HepG2 (cell line): ENCODE measurements at regions not wholly inside any gene's neighbourhood (a gene's known extent, or its start where the extent isn't known, plus 50 kb on each side); places are given as distances from the start of the nearest gene placed in this dataset.

Experiments
- ATAC-seq: fragments of 200-7000 bp; cut with Tn5 transposase; 3 replicates; pipeline ENCODE4 v1.9.1; 2020; ENCODE audit warnings: mild to moderate bottlenecking, moderate library complexity
- BruUV-seq: library from RNA; stranded (reverse); fragments of 400-500 nt; replicated peaks from 2 replicates; lab custom pipeline; 2021; lab: Mats Ljungman, UMichigan
- CTCF ChIA-PET: fragments of 300-600 bp; formaldehyde crosslinking; extraction: SDS; loops from one replicate; lab custom pipeline; 2021; ENCODE audit warnings: low total read pairs, inconsistent platforms, low intra/inter-chr PET ratio; lab: Yijun Ruan, JAX
- POLR2A ChIA-PET: fragments of 350-600 bp; sonication (Branson Sonifier 250); formaldehyde crosslinking; loops from one replicate; lab custom pipeline; 2020; ENCODE audit warnings: antibody characterized with exemption, inconsistent platforms; lab: Yijun Ruan, JAX
- DNase-seq: peaks from one replicate; pipeline ENCODE4 v3.0.0-alpha.2; 2015; ENCODE audit warnings: low spot score
- FAIRE-seq: peaks from 3 replicates; lab custom pipeline; 2011; peaks lifted over from hg19 to GRCh38; lab: Jason Lieb, UNC
- H2AFZ ChIP-seq: one replicate; pipeline ENCODE4 v1.6.1; 2011; ENCODE audit warnings: low read length, inconsistent platforms
- H3K27ac ChIP-seq: fragments of 300-600 bp; 3 replicates; pipeline ENCODE4 v1.8.0; 2011; ENCODE audit warnings: mixed run types, mild to moderate bottlenecking, mixed read lengths, low read length, inconsistent platforms; ENCODE audit not compliant: insufficient read depth; ENCODE audit errors: extremely low read length
- H3K27me3 ChIP-seq, 2 experiments: fragments of 200-600 bp in 1 of 2; 2 replicates in 1 of 2; 3 replicates in 1 of 2; pipeline versions ENCODE4 v1.6.0 to v1.8.0; 2011; ENCODE audit warnings: low read length in 2 of 2, mild to moderate bottlenecking in 2 of 2, moderate library complexity in 2 of 2, inconsistent platforms in 1 of 2; ENCODE audit not compliant: insufficient read depth in 2 of 2, control insufficient read depth in 1 of 2
- H3K36me3 ChIP-seq, 2 experiments: fragments of 200-600 bp in 1 of 2; replicated peaks in 1 of 2; 2 replicates in 1 of 2; 3 replicates in 1 of 2; pipeline versions ENCODE4 v1.5.1 to v1.8.0; 2011; ENCODE audit warnings: low read length in 2 of 2, inconsistent platforms in 1 of 2; ENCODE audit not compliant: insufficient read depth in 2 of 2, control insufficient read depth in 1 of 2
- H3K4me1 ChIP-seq: 2 replicates; pipeline ENCODE4 v1.5.1; 2012; ENCODE audit warnings: low read length, inconsistent platforms; ENCODE audit not compliant: insufficient read depth
- H3K4me2 ChIP-seq: 2 replicates; pipeline ENCODE4 v1.6.0; 2011; ENCODE audit warnings: low read depth, low read length, inconsistent platforms
- H3K4me3 ChIP-seq, 3 experiments: fragments of 200-600 bp in 1 of 3; sonication (generic), shearing (Covaris generic) in 1 of 3; replicated peaks in 1 of 3; 2 replicates each; pipeline ENCODE4 v1.5.1; 2011 to 2016; ENCODE audit warnings: low read length in 3 of 3, inconsistent platforms in 2 of 3, low read depth in 2 of 3, mild to moderate bottlenecking in 2 of 3, control low read depth in 1 of 3, mixed read lengths in 1 of 3; ENCODE audit not compliant: insufficient read depth in 1 of 3
- H3K79me2 ChIP-seq: one replicate; pipeline ENCODE4 v1.6.1; 2011; ENCODE audit warnings: low read length, inconsistent platforms; ENCODE audit not compliant: insufficient read depth
- H3K9ac ChIP-seq: 2 replicates; pipeline ENCODE4 v1.6.0; 2011; ENCODE audit warnings: mild to moderate bottlenecking, low read depth, low read length, inconsistent platforms; ENCODE audit not compliant: insufficient read depth
- H3K9me3 ChIP-seq: 2 replicates; pipeline ENCODE4 v1.5.1; 2012; ENCODE audit warnings: mild to moderate bottlenecking, low read length
- H4K20me1 ChIP-seq: 2 replicates; pipeline ENCODE4 v1.6.0; 2011; ENCODE audit warnings: inconsistent platforms, mild to moderate bottlenecking, low read length, moderate library complexity; ENCODE audit not compliant: insufficient read depth
- HOXA5 ChIP-seq: sonication (generic); formaldehyde crosslinking; IDR thresholded peaks from 2 replicates; pipeline ENCODE4 v1.4.0; 2020; ENCODE audit warnings: missing genetic modification reagents
- MED13 ChIP-seq: sonication (generic); formaldehyde crosslinking; IDR thresholded peaks from 2 replicates; pipeline ENCODE4 v1.5.0; 2020; ENCODE audit warnings: missing genetic modification reagents
- PPARG ChIP-seq: conservative IDR thresholded peaks from 2 replicates; pipeline ENCODE4 v1.6.1; 2016; ENCODE audit warnings: missing biosample characterization, missing genetic modification reagents
- TEAD2 ChIP-seq: sonication (generic); formaldehyde crosslinking; IDR thresholded peaks from 2 replicates; pipeline ENCODE4 v1.9.0; 2021; ENCODE audit warnings: missing genetic modification reagents
- THAP11 ChIP-seq: IDR thresholded peaks from 2 replicates; pipeline ENCODE4 v1.6.1; 2016; ENCODE audit warnings: missing biosample characterization, missing genetic modification reagents
- THAP7 ChIP-seq: sonication (generic); formaldehyde crosslinking; IDR thresholded peaks from 2 replicates; pipeline ENCODE4 v1.8.1; 2023; ENCODE audit warnings: mild to moderate bottlenecking, missing genetic modification reagents
- U2AF1 ChIP-seq: fragments of 200-400 bp; formaldehyde crosslinking; optimal IDR thresholded peaks from 2 replicates; pipeline ENCODE3; 2017; ENCODE audit warnings: mild to moderate bottlenecking, low read depth, low read length
- ZFP41 ChIP-seq: sonication (generic); formaldehyde crosslinking; IDR thresholded peaks from 2 replicates; pipeline ENCODE4 v1.4.0; 2020; ENCODE audit warnings: mild to moderate bottlenecking, missing genetic modification reagents, borderline replicate concordance
- ZNF24 ChIP-seq: fragments of 450-650 bp; IDR thresholded peaks from 2 replicates; pipeline ENCODE4 v1.6.1; 2017; ENCODE audit warnings: antibody characterized with exemption, mild to moderate bottlenecking
- ZNF276 ChIP-seq: sonication (generic); formaldehyde crosslinking; IDR thresholded peaks from 2 replicates; pipeline ENCODE4 v1.4.0; 2020; ENCODE audit warnings: mild to moderate bottlenecking, low read depth, missing genetic modification reagents
- ZNF367 ChIP-seq: sonication (generic); formaldehyde crosslinking; IDR thresholded peaks from 2 replicates; pipeline ENCODE4 v1.4.0; 2020; ENCODE audit warnings: missing genetic modification reagents, borderline replicate concordance
- ZNF383 ChIP-seq: sonication (generic); formaldehyde crosslinking; IDR thresholded peaks from 2 replicates; pipeline ENCODE4 v1.4.0; 2020; ENCODE audit warnings: missing genetic modification reagents, mild to moderate bottlenecking, borderline replicate concordance
- ZNF574 ChIP-seq: sonication (generic); formaldehyde crosslinking; IDR thresholded peaks from 2 replicates; pipeline ENCODE4 v1.4.0; 2020; ENCODE audit warnings: missing genetic modification reagents
- ZNF672 ChIP-seq: sonication (generic); formaldehyde crosslinking; IDR thresholded peaks from 2 replicates; pipeline ENCODE4 v1.8.1; 2022; ENCODE audit warnings: missing genetic modification reagents
- WGBS: methylation state at CpG from one replicate; pipeline ENCODE4 v1.1.6; 2017; ENCODE audit warnings: low lambda C conversion rate; 5-methylcytosine and 5-hydroxymethylcytosine counted together
- in situ Hi-C: cut with HindIII; loops from 2 replicates; pipeline ENCODE4 v1.10.0; 2017; ENCODE audit warnings: low pct_unique_long_range_greater_than_20kb; ENCODE audit not compliant: extremely low pct_ligation_motif_present
- intact Hi-C: fragments of 100-400 bp; cut with micrococcal nuclease; formaldehyde crosslinking; loops from one replicate; pipeline ENCODE4 v1.10.0; 2022; ENCODE audit not compliant: unreplicated experiment

GRCh38 chr2:58527647-58528046, 286.5 kb upstream of the FANCL start (continued):
- TF ChIP-seq ZNF367 (CRISPR knock-in tag) (no peak), PPARG (no peak)
- TF ChIP-seq, all 625 proteins: peak for 0

- H3K27me3 ChIP-seq, result no peaks in the 10 kb centered on the region; a peak in 1 of 5 replicates
- BruUV-seq, result no TSS peak
Observed at GRCh38 chr2:58521803-58522554, 280.9 kb upstream of the FANCL start.

More at GRCh38 chr2:58521803-58522554, 280.9 kb upstream of the FANCL start:
- Histone ChIP-seq H3K79me2 (no peaks in the 10 kb centered on the region), H3K4me2 (no peak overlapping the region), H3K4me1 (no peaks in the 10 kb centered on the region)
- FAIRE-seq, result no peak
- in situ Hi-C loops (no loop called here), intact Hi-C loops (no loop called here)
- DNase-seq, result no peak
- TF ChIP-seq HOXA5 (no peak), ZNF672 (no peak), TEAD2 (CRISPR knock-in tag) (no peak), MED13 (CRISPR knock-in tag) (no peak), U2AF1 (no peak), THAP11 (no peak), ZNF24 (no peak), ZNF276 (no peak), ZFP41 (no peak), ZNF574 (CRISPR knock-in tag) (no peak), THAP7 (CRISPR knock-in tag) (no peak), ZNF383 (CRISPR knock-in tag) (no peak)
- TF ChIP-seq, all 625 proteins: peak for 0
- Histone ChIP-seq H2AFZ (no peak overlapping the region), H3K4me3 (no peak overlapping the region), H3K36me3 (no peaks in the 10 kb centered on the region), H3K9ac (no peak overlapping the region), H3K9me3 (no peaks in the 10 kb centered on the region), H4K20me1 (no peaks in the 10 kb centered on the region), H3K27ac (no peak overlapping the region)
- ChIA-PET CTCF (no interaction called here), POLR2A (no interaction called here)
- 19% methylated on average over 7 of the region's 7 CpGs for WGBS
- no peak for ATAC-seq
